ENCODE measurements at regions not wholly inside any gene's neighbourhood (a gene's known extent, or its start where the extent isn't known, plus 50 kb on each side); places are given as distances from the start of the nearest gene placed in this dataset.

DNA sequence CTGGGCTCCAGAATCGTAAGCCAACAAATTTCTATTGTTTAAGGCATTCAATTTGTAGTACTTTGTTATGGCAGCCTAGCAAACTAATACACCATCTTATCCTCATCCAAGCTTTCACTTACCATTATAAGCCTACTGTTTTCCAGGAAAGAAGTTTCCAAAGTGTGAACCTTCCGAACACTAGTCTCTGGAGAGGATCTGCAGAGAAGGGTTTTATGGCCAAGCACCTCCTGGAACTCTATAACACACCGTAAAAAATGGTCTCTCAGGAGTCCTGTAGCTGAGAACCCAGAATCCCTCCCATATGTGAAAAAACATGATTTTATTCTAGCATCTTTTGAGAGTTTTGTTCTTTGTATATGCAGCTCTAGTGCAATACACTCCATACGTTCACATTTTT is 142.1 kb downstream of the POSTN start:
- WGBS, 10 experiments, result 50 to 93% (median 81%) methylated on average over 1 to 4 of the region's 4 CpGs; no CpG with 5 or more reads in 2 of the 10 experiments
- in situ Hi-C loops (cut with MboI; ENCODE audit: low pct_unique_long_range_greater_than_20kb in 2 of 9, low sequenced_read_pairs in 9 of 9, unreplicated experiment in 9 of 9), result no loop called here
- no peaks in the 10 kb centered on the region for H3K4me1 ChIP-seq (replicated peaks in 1 of 2)
- no peak for ATAC-seq (replicated peaks in 6 of 8)
- no peak overlapping the region for H3K27ac ChIP-seq
- no peak overlapping the region for H3K4me3 ChIP-seq

DNA sequence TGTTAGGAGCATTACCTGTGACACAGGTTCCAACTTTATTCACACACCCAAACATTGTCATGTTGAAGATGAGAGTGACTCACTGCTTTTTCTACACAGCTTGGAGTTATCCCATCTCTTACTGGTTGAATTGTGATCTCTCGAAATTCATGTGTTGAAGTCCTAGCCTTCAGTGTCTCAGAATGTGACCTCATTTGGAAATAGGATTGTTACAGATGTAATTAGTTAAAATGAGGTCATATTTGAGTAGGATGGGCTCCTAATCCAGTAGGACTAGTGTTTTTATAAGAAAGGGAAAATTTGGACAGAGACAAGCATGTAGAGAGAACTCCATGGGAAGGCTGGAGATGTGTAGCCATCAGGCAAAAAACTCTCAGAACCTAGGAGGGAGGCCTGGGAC is 142.5 kb downstream of the POSTN start:
- in situ Hi-C loops (cut with MboI; ENCODE audit: low pct_unique_long_range_greater_than_20kb in 2 of 9, low sequenced_read_pairs in 9 of 9, unreplicated experiment in 9 of 9), result no loop called here
- Histone ChIP-seq H3K4me1 (replicated peaks in 1 of 2) (no peaks in the 10 kb centered on the region), H3K4me3 (no peak overlapping the region), H3K27ac (no peak overlapping the region)
- ATAC-seq (replicated peaks in 6 of 8), result no peak
- WGBS, 10 experiments, result 10 to 100% (median 75%) methylated on average over 1 of the region's 1 CpG; no CpG with 5 or more reads in 2 of the 10 experiments

DNA sequence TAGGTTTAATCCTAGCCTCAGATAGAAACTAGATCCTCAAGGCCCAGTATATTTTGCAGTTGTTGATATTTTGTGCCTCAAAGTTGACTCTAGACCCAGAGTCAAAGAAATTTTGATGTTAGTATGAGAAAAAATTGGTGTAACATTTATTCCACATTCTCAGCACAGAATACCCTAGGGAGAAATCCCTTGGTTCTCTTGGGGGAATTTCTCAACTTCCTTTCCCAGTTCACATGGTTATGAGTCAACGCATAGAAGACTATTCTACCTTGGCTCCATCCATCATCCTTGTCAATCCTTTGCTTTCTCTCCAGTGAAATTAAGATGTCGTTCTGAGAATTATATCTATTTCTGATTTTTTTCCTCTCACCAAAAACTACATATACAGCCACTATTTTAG is 145.3 kb downstream of the POSTN start:
- in situ Hi-C loops (cut with MboI; ENCODE audit: low pct_unique_long_range_greater_than_20kb in 2 of 9, low sequenced_read_pairs in 9 of 9, unreplicated experiment in 9 of 9), result no loop called here
- 30 to 100% (median 82%) methylated on average over 1 to 2 of the region's 2 CpGs; no CpG with 5 or more reads in 1 of the 10 experiments for WGBS, 10 experiments
- H3K4me1 ChIP-seq (replicated peaks in 1 of 2), result no peaks in the 10 kb centered on the region
- H3K4me3 ChIP-seq, result no peak overlapping the region
- no peak for ATAC-seq (replicated peaks in 6 of 8)
- no peak overlapping the region for H3K27ac ChIP-seq

DNA sequence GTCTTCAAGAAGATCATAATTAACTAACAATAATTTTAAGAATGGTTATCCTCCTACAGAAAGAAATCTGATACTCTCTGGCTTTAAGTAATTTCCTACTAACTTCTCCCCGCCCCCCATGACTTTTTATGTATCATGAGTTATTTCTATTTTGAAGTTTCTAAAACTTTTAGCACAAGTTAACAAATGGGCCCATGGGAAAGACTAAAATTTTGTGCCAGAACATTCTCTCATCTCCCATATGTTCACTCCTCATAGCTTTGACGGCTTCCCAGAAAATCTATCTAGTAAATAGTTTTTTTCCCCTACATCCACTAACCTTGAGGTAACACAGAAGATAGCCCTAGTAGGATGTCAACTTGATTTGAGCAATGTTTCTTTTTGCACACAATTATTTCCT is 148.3 kb downstream of the POSTN start:
- Histone ChIP-seq H3K4me1 (replicated peaks in 1 of 2) (no peaks in the 10 kb centered on the region), H3K27ac (no peak overlapping the region), H3K4me3 (no peak overlapping the region)
- no peak for ATAC-seq (replicated peaks in 6 of 8)
- in situ Hi-C loops (cut with MboI; ENCODE audit: low pct_unique_long_range_greater_than_20kb in 2 of 9, low sequenced_read_pairs in 9 of 9, unreplicated experiment in 9 of 9), result no loop called here
- 83 to 100% (median 96%) methylated on average over 1 to 2 of the region's 2 CpGs; no CpG with 5 or more reads in 1 of the 10 experiments for WGBS, 10 experiments

DNA sequence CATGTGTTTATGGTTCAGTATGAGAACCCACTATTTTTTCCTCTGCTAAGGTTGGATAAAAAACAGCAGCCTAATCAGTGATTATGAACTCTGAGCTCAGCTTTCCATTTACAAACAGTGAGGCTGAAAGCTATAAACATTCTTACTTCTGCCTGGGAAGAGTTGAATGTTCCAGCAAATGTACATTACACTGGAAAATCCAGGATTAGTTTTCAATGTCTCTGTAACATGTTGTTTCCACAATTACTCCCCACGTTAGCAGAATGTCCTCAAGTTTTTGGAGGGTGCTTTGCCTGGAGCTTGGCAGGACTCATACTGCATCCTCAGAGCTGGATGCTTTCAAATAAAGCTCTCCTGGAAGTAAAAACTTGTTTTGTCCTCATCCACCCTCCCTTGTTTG is 150.4 kb downstream of the POSTN start:
- no peak for ATAC-seq (replicated peaks in 6 of 8)
- no peak overlapping the region for H3K27ac ChIP-seq
- no peaks in the 10 kb centered on the region for H3K4me1 ChIP-seq (replicated peaks in 1 of 2)
- H3K4me3 ChIP-seq, result no peak overlapping the region
- in situ Hi-C loops (cut with MboI; ENCODE audit: low pct_unique_long_range_greater_than_20kb in 2 of 9, low sequenced_read_pairs in 9 of 9, unreplicated experiment in 9 of 9), result no loop called here
- WGBS, 10 experiments, result 25 to 88% (median 67%) methylated on average over 1 of the region's 1 CpG; no CpG with 5 or more reads in 5 of the 10 experiments

DNA sequence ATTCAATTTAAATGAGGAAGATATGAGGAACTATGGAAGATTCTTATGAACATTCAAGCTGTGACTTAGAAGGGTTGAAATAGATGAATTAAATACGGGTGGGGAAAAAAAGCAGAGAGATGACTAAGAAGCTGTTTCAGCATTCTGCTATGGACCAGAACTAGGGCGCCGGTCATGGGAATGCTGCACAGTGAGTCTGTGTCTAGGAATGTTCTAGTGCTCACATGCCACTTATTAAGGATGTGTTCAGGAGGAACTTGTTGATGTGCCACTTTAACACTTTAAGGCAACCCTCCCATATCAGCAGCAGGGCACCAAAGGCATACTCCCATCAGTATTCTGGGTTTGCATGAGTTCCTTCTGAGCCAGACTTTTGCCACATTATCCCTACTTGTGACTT is 152.1 kb downstream of the POSTN start:
- Histone ChIP-seq H3K4me1 (replicated peaks in 1 of 2) (no peaks in the 10 kb centered on the region), H3K27ac (no peak overlapping the region), H3K4me3 (no peak overlapping the region)
- peak in 2 of 8 experiments; percentile 91 to 92 for ATAC-seq (replicated peaks in 6 of 8)
- in situ Hi-C loops (cut with MboI; ENCODE audit: low pct_unique_long_range_greater_than_20kb in 2 of 9, low sequenced_read_pairs in 9 of 9, unreplicated experiment in 9 of 9), result no loop called here
- 0 to 90% (median 48%) methylated on average over 1 to 3 of the region's 3 CpGs; no CpG with 5 or more reads in 2 of the 10 experiments for WGBS, 10 experiments

DNA sequence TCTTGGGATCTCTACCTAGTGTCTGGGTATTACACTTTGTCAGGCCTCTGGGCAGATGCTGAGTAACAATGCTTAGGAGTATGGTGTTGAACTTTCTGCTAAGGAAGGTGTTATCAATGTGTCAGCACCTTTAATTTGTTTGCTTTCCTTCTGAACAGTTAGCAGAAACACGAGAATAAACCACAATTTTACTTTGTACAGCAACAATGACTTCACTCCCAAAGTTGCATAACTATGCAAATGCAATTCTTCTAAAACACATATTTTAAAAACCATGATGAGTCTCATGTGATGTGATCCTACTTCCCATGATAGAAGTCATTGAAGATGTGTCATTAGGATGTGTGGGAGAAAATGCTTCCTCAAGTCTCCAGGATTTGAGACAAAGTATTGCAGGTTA is 155.0 kb downstream of the POSTN start:
- no peak overlapping the region for H3K4me3 ChIP-seq
- no peaks in the 10 kb centered on the region for H3K4me1 ChIP-seq (replicated peaks in 1 of 2)
- WGBS, 10 experiments, result 0 to 100% (median 60%) methylated on average over 1 of the region's 1 CpG; no CpG with 5 or more reads in 5 of the 10 experiments
- peak in 2 of 8 experiments; percentile 81 to 82 for ATAC-seq (replicated peaks in 6 of 8)
- in situ Hi-C loops (cut with MboI; ENCODE audit: low pct_unique_long_range_greater_than_20kb in 2 of 9, low sequenced_read_pairs in 9 of 9, unreplicated experiment in 9 of 9), result no loop called here
- no peak overlapping the region for H3K27ac ChIP-seq

DNA sequence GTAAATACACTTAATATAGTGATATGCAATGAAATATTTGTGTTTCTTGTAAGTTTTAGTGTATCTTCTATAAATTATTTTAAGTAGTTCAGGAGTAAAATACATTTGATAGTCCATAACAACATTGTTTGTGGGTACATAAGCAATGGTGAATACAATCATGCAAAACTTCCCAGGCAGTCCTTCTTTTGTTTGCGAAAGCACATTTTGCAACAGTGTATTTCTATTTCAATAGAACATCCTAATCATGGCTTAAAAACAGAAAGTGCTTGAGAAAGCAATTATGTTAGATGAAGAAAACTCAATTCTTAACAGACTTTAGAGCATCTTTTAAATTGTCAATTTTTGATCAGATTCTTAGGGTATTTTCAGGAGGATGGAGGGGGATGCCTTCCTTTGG is 155.6 kb downstream of the POSTN start:
- 89 to 100% (median 100%) methylated on average over 1 of the region's 1 CpG; no CpG with 5 or more reads in 4 of the 10 experiments for WGBS, 10 experiments
- Histone ChIP-seq H3K4me1 (replicated peaks in 1 of 2) (no peaks in the 10 kb centered on the region), H3K27ac (no peak overlapping the region), H3K4me3 (no peak overlapping the region)
- ATAC-seq (replicated peaks in 6 of 8), result no peak
- in situ Hi-C loops (cut with MboI; ENCODE audit: low pct_unique_long_range_greater_than_20kb in 2 of 9, low sequenced_read_pairs in 9 of 9, unreplicated experiment in 9 of 9), result no loop called here

DNA sequence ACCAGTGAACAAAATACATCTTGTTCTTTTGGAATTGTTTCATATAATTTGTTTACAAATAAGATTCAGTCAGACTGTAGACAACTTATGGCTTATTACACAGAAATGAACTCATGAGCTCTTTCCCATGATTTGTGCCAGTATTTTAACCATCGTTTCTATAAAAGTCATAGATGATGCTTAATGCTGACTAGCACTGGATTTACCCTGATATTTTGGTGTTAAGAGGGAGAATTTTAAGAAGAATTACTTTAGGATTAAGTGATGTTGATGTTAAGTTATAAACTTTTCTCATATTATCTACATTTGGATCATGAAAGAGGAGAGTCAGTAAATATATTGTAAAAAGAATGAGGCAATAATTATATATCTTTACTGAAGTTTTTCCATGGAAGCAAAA is 162.7 kb downstream of the POSTN start:
- H3K4me1 ChIP-seq (replicated peaks in 1 of 2), result no peaks in the 10 kb centered on the region
- no peak overlapping the region for H3K4me3 ChIP-seq
- in situ Hi-C loops (cut with MboI; ENCODE audit: low pct_unique_long_range_greater_than_20kb in 2 of 9, low sequenced_read_pairs in 9 of 9, unreplicated experiment in 9 of 9), result no loop called here
- no peak overlapping the region for H3K27ac ChIP-seq
- 0 to 100% (median 84%) methylated on average over 1 of the region's 1 CpG; no CpG with 5 or more reads in 2 of the 10 experiments for WGBS, 10 experiments
- no peak for ATAC-seq (replicated peaks in 6 of 8)

DNA sequence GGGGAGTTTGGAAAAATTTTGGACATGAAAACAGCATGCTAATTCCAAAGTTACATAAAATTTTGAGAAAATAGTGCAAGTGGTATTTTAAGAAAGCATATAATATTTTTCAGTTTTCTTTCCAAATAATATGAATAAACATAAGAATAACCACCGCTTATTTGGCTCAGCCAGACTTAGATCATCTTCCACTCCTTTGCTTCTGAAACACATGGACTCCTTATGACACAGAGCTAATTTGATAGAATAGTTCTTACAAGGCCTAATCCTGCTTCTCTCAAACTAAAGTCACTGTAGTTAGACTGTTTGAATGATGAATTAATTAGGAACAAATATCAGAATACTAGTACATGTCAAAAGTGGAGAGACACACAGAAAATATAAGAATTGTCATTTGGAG is 165.5 kb downstream of the POSTN start:
- in situ Hi-C loops (cut with MboI; ENCODE audit: low pct_unique_long_range_greater_than_20kb in 2 of 9, low sequenced_read_pairs in 9 of 9, unreplicated experiment in 9 of 9), result no loop called here
- no peak for ATAC-seq (replicated peaks in 6 of 8)
- 38 to 100% (median 100%) methylated on average over 1 of the region's 1 CpG; no CpG with 5 or more reads in 3 of the 10 experiments for WGBS, 10 experiments
- Histone ChIP-seq H3K4me1 (replicated peaks in 1 of 2) (no peaks in the 10 kb centered on the region), H3K27ac (no peak overlapping the region), H3K4me3 (no peak overlapping the region)

DNA sequence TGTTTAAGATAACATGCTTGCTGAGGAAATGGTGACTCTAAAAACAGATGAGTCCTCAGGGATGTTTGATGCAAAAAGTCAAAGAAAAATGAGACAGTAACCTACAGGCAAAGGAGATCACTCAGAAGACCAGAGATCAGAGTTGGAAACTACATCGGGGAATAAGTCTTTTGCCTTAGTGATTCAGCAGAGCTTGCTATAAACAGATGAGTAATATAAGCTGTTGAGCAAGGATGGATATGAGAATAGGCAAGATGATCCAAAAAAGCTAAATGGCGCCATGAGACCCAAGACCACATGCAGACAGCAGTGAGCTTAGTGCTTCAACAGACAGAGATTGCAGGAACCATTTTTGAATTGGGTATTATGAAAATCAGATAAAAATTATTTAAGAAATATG is 168.6 kb downstream of the POSTN start:
- Histone ChIP-seq H3K27ac (no peak overlapping the region), H3K4me1 (replicated peaks in 1 of 2) (no peaks in the 10 kb centered on the region), H3K4me3 (no peak overlapping the region)
- in situ Hi-C loops (cut with MboI; ENCODE audit: low pct_unique_long_range_greater_than_20kb in 2 of 9, low sequenced_read_pairs in 9 of 9, unreplicated experiment in 9 of 9), result no loop called here
- peak in 1 of 8 experiments; percentile 73 for ATAC-seq (replicated peaks in 6 of 8)
- WGBS, 10 experiments, result 0 to 100% (median 82%) methylated on average over 1 to 2 of the region's 2 CpGs

DNA sequence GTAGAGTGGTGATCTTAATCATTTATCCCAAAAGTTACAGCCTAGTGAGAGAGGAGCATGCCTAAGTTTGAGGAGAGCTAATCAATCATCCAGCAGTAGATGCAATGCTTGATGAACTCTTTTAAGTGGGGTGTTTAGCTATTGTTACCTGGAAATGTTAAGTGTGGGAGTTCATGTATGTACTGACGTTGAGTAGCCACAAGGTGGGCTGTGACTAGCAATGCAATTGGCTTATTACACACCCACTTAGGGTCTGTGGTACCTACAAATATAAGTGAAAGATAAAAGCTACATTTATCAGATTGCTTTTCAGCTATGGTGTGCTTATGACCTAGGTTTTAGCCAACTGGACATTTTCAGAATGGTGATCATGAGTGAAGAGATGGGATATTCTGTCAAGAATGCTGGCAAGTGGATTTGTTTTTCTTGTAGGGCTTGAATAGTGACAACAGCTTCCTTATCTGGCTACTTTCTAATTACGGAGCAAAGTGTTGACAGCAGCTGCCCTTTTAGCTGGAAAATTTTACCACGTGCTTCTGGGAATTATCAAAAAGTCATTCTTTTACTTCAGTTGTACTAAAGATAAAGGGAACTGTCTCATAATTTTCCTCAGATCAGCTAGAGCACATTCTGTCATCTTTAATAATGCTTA is 170.6 kb downstream of the POSTN start:
- no peak for ATAC-seq (replicated peaks in 6 of 8)
- Histone ChIP-seq H3K4me3 (no peak overlapping the region), H3K27ac (no peak overlapping the region), H3K4me1 (replicated peaks in 1 of 2) (no peaks in the 10 kb centered on the region)
- 48 to 81% (median 66%) methylated on average over 1 to 3 of the region's 3 CpGs for WGBS, 10 experiments
- in situ Hi-C loops (cut with MboI; ENCODE audit: low pct_unique_long_range_greater_than_20kb in 2 of 9, low sequenced_read_pairs in 9 of 9, unreplicated experiment in 9 of 9), result no loop called here

DNA sequence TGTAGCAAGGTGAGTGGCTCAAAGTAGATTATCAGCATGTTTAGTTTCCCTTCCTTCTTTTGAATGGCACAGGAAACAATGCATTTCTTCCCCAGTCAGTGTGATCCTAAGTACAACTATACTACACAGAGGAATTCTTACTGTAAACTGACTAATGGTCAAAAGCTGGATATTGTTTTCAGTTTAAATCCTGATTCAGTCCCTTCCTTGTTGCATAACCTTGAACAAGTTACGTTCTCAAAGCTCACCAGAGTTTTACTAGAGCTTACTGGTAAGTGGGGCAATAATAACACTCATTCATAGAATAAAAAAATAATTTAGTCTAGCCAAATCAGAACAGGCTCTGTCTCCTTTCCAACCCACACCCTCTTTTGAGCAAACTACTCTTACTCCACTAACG is 180.1 kb downstream of the POSTN start:
- H3K27ac ChIP-seq, result no peak overlapping the region
- H3K4me1 ChIP-seq (replicated peaks in 1 of 2), result no peaks in the 10 kb centered on the region
- no peak for ATAC-seq (replicated peaks in 6 of 8)
- no peak overlapping the region for H3K4me3 ChIP-seq
- 17 to 100% (median 79%) methylated on average over 1 to 2 of the region's 2 CpGs; no CpG with 5 or more reads in 3 of the 10 experiments for whole genome bisulfite sequencing, 10 experiments
- in situ Hi-C loops (cut with MboI; ENCODE audit: low pct_unique_long_range_greater_than_20kb in 2 of 9, low sequenced_read_pairs in 9 of 9, unreplicated experiment in 9 of 9), result no loop called here

DNA sequence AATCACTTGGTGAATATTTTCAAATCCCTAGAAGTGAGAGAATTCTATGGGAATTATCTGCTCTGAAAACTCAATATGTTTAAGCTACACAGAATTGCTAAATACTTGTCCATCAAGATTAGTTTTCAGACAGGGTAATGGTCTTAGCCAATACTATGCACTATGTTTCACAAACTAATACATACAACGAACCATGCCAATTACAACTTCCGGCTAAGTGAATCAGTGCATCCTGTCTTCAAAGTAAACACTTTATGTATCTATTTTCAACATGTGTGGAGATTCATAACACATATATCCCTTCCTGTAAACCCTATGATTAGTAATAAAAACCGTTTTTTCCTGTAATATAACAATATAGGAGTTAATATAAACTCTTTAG is 181.5 kb downstream of the POSTN start:
- WGBS, 10 experiments, result 50 to 92% (median 76%) methylated on average over 1 to 3 of the region's 3 CpGs
- H3K27ac ChIP-seq, result no peak overlapping the region
- ATAC-seq (replicated peaks in 6 of 8), result no peak
- no peak overlapping the region for H3K4me3 ChIP-seq
- in situ Hi-C loops (cut with MboI; ENCODE audit: low pct_unique_long_range_greater_than_20kb in 2 of 9, low sequenced_read_pairs in 9 of 9, unreplicated experiment in 9 of 9), result no loop called here
- H3K4me1 ChIP-seq (replicated peaks in 1 of 2), result no peaks in the 10 kb centered on the region
